D721Med (cell line): ENCODE measurements at regions not wholly inside any gene's neighbourhood (a gene's known extent, or its start where the extent isn't known, plus 50 kb on each side); places are given as distances from the start of the nearest gene placed in this dataset.

Experiments
- DNase-seq: peaks from one replicate; pipeline ENCODE4 v3.0.0; 2011; ENCODE audit warnings: low spot score; ENCODE audit not compliant: insufficient read length
- FAIRE-seq: peaks from 2 replicates; lab custom pipeline; 2011; peaks lifted over from hg19 to GRCh38; lab: Jason Lieb, UNC
- TF ChIP-seq, protein P1 (sequence below): IDR thresholded peaks from 2 replicates; pipeline ENCODE4 v1.5.1; 2012; ENCODE audit warnings: mild to moderate bottlenecking, control low read depth; ENCODE audit not compliant: insufficient read depth; ENCODE audit errors: missing control alignments

DNA sequence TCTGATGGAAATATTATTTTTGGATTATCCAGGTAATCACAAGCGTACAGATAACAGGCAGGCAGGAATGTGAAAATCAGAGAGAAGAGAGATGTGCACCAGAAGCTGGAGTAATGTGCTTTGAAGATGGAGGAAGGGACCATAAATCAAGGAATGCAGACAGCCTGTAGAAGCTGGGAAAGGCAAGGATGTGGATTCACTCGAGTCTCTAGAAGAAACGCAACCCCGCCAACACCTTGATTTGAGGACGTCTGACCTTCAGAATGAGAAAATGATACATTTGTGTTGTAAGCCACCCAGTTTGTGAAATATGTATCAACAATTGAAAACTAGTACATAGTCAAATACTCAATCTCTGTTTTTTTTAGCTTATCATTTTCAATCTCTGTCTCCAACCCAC lies 207.6 kb upstream of the MPDZ start:
- DNase-seq = no peak
- TF ChIP-seq, protein P1, sequence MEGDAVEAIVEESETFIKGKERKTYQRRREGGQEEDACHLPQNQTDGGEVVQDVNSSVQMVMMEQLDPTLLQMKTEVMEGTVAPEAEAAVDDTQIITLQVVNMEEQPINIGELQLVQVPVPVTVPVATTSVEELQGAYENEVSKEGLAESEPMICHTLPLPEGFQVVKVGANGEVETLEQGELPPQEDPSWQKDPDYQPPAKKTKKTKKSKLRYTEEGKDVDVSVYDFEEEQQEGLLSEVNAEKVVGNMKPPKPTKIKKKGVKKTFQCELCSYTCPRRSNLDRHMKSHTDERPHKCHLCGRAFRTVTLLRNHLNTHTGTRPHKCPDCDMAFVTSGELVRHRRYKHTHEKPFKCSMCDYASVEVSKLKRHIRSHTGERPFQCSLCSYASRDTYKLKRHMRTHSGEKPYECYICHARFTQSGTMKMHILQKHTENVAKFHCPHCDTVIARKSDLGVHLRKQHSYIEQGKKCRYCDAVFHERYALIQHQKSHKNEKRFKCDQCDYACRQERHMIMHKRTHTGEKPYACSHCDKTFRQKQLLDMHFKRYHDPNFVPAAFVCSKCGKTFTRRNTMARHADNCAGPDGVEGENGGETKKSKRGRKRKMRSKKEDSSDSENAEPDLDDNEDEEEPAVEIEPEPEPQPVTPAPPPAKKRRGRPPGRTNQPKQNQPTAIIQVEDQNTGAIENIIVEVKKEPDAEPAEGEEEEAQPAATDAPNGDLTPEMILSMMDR = no peak
- no peak for FAIRE-seq

DNA sequence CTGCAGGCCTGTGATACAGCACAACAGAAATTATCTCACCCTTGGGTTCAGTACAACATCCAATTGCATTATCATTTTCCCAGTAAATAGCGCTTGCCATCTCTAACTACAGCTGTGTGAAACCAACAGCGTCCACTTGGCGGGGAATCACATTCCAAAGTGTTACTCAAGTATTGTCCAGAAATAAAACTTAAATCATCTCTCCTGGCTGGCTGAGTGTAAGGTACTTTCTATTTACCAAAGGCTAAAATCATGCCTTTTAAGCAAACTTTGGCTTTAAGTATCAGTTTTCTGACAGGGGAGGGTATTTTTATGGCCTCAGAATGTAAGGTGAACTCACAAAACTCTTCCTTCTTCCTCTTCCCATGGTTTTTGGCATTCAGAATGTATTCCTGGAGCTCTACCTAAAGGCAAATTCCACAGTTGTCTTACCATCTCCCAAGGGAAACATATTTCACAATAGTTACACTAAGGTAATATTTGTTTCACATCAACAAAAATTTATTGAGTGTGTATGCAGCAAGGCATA lies 205.6 kb upstream of the MPDZ start:
- TF ChIP-seq, protein P1 = no peak
- DNase-seq (no peak), FAIRE-seq (no peak)

DNA sequence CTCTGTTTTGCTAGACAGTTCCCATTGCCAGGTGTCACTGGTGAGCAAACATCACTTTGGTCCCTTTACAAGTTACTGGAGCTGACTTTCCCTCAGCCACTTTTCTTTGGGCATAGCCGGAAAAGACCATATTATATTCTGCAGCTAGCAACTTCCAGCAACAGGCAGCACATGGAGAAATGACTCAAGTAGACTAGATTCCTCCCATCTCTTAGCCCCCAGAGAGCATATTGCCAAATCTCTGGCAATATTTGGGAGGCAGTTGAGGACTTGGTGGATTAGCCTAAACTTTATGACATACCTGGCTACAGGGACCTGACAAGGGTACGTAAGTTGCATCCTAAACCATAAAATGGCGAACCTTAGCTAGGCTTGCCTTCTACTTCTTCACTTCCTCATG lies 204.7 kb upstream of the MPDZ start:
- no peak for FAIRE-seq
- TF ChIP-seq, protein P1 = no peak
- no peak for DNase-seq

DNA sequence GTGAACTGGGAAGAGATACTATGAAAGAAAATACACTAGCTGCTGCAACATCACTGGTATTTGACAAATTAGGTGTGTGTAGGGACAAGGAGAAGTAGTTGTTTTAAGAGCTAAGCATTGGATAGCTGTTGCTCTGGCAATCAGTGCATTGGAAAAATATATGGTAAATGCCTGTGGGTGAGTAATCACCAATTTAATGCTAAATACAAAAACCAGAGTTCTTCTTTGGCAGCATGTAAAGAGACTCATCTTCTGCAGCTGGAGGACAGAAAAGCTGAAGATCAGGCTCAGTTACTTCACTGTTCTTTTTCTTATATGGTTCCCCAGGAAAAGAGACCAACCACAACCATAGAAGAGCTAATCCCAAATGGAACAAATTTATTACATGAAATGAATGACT lies 201.8 kb upstream of the MPDZ start:
- DNase-seq (no peak), FAIRE-seq (no peak)
- TF ChIP-seq, protein P1 = no peak

DNA sequence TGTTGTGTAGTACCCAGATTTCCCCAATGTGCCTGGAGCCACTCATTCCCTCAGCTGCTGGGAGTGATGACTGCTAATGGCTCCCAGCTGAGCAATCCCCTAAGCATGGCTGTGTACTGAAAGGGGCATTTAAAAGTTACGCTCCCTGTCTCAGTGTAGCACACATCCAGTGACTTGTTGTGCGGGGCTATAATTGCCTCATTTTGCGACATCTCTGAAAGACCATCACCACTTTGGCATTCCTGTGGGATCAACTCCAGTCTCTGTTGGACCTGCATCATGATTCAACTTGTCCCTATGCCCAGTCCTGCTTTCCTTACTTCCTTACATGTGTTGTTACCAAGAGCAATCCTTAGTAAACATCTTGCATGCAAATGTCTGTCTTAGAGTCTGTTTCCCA lies 201.2 kb upstream of the MPDZ start:
- TF ChIP-seq, protein P1 = no peak
- FAIRE-seq = no peak
- no peak for DNase-seq

DNA sequence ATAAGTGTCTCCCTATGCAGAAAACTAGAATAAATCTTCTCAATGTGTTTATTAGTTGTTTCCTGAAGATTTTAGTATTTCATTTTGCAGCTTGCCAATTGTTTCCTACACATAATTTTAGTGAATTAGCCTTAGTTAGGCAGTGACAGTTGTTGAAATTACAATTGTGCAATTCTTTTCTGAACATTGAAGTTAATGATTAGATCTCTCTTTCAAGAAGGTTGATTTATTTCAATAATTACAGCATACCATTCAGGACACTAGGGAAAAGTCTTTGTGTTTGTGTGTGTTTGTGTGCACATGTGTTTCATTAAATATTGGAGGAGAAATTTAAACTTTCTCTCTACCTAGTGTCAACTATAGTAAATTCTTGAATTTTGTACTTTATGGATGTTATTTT lies 199.6 kb upstream of the MPDZ start:
- FAIRE-seq (no peak), DNase-seq (no peak)
- TF ChIP-seq, protein P1 = no peak

DNA sequence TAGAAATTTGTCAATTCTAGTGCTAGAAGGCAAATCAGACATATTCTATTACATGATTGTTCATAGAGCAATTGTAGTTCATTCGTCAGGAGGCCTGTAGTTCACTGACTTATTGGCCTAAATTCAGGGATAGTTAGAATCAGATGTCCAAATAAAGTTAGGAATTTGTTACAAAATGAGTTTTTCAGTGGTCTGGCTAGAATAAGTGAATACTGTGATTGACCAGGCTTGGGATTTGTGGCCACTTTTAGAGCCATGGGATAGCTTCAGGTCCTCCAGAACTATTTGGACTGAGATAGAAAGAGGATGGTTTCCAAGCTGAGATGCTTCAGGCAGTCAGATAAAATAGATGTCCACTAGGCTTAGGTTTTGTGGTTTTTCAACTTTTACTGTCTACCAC lies 199.1 kb upstream of the MPDZ start:
- TF ChIP-seq, protein P1 = no peak
- FAIRE-seq (no peak), DNase-seq (no peak)
